Anterior cingulate cortex (tissue), 58 donors: ENCODE measurements at regions not wholly inside any gene's neighbourhood (a gene's known extent, or its start where the extent isn't known, plus 50 kb on each side); places are given as distances from the start of the nearest gene placed in this dataset.
A peak's percentile ranks its signal among the peaks of the same experiment; 100 is the strongest.

Source experiments
- DNase-seq, 58 donors: peaks; one replicate each; lab custom pipeline; 2025; lab: John Stamatoyannopoulos, UW

- no peak for DNase-seq
Observed at GRCh38 chr12:65517656-65518210, 239.2 kb downstream of the MSRB3 start.

- peak in 1 of 58 donors; percentile 1 for DNase-seq
Observed at GRCh38 chr12:65518771-65519170, 240.3 kb downstream of the MSRB3 start.

- DNase-seq: no peak
Observed at GRCh38 chr12:65520658-65521057, 242.2 kb downstream of the MSRB3 start.

- DNase-seq: no peak
Observed at GRCh38 chr12:65522956-65523860, 244.7 kb downstream of the MSRB3 start.

- DNase-seq: no peak
Observed at GRCh38 chr12:65524666-65525065, 246.2 kb downstream of the MSRB3 start.

- DNase-seq: no peak
Observed at GRCh38 chr12:65525491-65526141, 247.1 kb downstream of the MSRB3 start.

- no peak for DNase-seq
Observed at GRCh38 chr12:65526311-65526710, 247.8 kb downstream of the MSRB3 start.

- DNase-seq: no peak
Observed at GRCh38 chr12:65528127-65528526, 249.6 kb downstream of the MSRB3 start.

GRCh38 chr12:65529106-65529505 is 250.6 kb downstream of the MSRB3 start:
- no peak for DNase-seq

- DNase-seq: no peak
Observed at GRCh38 chr12:65529771-65530435, 251.4 kb downstream of the MSRB3 start.

GRCh38 chr12:65532162-65532561 is 253.7 kb downstream of the MSRB3 start:
- no peak for DNase-seq

- no peak for DNase-seq
Observed at GRCh38 chr12:65532764-65533163, 254.3 kb downstream of the MSRB3 start.

GRCh38 chr12:65533177-65533883 is 254.8 kb downstream of the MSRB3 start:
- no peak for DNase-seq

GRCh38 chr12:65534238-65534841 is 255.9 kb downstream of the MSRB3 start:
- no peak for DNase-seq

GRCh38 chr12:65535946-65536345 is 257.5 kb downstream of the MSRB3 start:
- DNase-seq: no peak

GRCh38 chr12:65536351-65536750 is 257.9 kb downstream of the MSRB3 start:
- DNase-seq: no peak

GRCh38 chr12:65536876-65537681 is 258.6 kb downstream of the MSRB3 start:
- no peak for DNase-seq

GRCh38 chr12:65537978-65538377 is 259.5 kb downstream of the MSRB3 start:
- DNase-seq: no peak

GRCh38 chr12:65539023-65539422 is 260.5 kb downstream of the MSRB3 start:
- DNase-seq: no peak
